NCI-H460 (cell line): ENCODE measurements at regions not wholly inside any gene's neighbourhood (a gene's known extent, or its start where the extent isn't known, plus 50 kb on each side); places are given as distances from the start of the nearest gene placed in this dataset.

Source experiments
- DNase-seq: peaks from one replicate; pipeline ENCODE4 v3.0.0-alpha.2; 2016; ENCODE audit warnings: low read depth; ENCODE audit errors: extremely low read depth

DNA sequence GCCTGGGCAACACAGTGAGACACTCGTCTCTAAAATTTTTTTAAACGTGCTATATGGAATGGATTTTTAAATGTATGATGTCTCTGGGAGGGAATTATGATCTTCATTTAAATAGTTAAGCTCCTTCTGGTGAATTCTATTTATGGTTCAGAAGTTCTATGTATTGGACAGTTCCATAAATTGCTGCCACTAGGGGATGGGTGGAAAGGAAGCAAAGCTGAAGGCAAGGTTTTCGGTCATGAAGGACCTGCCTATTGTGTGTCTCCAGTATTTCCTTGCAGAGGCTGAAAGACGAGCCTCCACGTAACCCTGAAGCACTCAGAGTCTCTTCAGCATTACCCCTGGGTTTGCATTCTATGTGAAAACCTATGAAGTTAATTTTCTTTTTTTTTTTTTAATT, 451.5 kb upstream of the FAT1 start:
- DNase-seq, result no peak

- no peak for DNase-seq
These were observed 452.7 kb upstream of the FAT1 start for GRCh38 chr4:187176261-187176910.

GRCh38 chr4:187178084-187178483, 454.4 kb upstream of the FAT1 start:
- DNase-seq, result no peak

- DNase-seq, result no peak
These were observed 454.9 kb upstream of the FAT1 start for GRCh38 chr4:187178587-187178986.

DNA sequence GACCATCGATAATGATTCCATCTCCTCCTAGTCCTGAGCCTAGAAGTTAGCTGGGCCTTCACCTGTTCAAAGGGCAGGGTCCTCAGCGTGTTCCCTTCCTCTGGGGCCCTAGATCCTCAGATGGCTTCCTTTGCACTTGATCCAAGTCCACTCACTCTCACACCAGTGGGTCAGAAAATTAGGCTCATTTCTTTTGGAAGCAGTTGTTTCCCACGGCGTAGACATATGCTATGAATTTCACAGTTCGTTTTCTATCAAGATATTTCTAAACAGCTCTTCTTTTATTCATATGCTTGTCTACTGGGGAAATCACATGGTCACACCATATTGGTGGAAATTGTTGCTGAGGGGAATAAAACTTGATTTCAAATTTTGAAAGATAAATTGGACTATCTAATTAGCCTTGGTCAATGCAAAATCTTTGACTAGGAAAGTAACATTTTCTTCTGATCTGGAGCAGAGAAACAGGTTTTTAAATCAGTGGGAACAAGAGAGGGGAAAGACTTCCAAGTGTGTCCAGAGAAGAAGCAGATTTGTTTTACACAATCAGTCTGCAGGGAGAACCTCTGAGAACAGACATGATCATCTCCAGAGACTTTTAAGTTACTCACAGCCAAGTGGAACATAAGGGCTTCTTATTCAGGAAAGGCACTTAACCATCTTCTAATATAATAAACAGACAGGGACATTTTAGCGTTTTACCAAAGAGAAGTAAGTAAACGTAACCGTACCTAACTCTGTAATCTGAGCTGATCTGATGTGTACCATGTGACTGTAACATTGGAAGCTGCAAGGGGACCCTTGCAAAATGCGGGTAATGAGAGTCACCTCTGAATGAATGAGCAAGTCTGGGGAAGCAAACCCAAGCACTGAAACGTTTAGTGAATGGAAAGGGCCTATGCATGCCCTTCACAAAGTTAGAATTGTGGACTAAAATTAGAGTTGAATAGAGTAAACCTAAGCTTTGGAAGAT, 455.7 kb upstream of the FAT1 start:
- no peak for DNase-seq

- DNase-seq, result no peak
These were observed 457.4 kb upstream of the FAT1 start for GRCh38 chr4:187181054-187181453.

DNA sequence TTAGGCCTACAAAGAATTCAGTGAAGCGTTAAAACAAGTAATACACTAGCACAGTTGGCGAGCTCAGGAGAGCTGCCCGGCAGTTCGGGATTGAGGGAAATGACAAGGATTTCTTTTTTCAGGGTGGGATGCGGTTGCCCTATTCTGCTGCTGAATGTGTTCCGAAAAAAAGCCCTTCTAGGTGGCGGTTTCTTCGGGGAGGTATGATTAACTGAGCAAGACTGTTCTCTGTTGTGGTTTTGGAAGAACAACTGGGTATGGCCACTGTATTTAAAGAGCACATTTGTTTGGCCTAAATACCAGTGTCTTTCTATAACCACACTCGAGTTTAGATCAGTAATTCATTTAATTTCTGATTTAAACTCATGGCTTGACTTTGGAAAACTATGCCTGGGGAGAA, 459.7 kb upstream of the FAT1 start:
- no peak for DNase-seq

DNA sequence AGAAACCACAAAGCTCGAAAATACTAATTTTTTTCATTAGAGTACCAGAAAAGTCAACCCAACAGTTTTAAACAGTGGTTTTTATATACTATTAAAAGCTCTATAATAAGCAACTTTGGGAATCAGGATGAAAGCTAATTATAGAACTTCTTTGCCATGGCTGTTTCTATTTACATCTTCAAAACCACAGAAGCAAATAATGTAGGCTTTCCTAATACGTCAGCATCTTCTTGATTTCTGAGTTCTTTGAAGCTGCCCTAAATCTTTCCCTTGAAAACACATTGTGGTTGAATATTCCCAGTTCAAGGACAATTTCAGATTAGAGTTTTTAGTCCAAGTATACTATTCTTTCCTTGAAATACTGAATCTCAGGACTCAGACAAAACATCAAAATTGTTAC, 460.2 kb upstream of the FAT1 start:
- DNase-seq, result no peak

- DNase-seq, result no peak
These were observed 460.9 kb upstream of the FAT1 start for GRCh38 chr4:187184508-187184907.

- no peak for DNase-seq
These were observed 464.5 kb upstream of the FAT1 start for GRCh38 chr4:187188118-187188517.

GRCh38 chr4:187188741-187189140, 465.1 kb upstream of the FAT1 start:
- no peak for DNase-seq

DNA sequence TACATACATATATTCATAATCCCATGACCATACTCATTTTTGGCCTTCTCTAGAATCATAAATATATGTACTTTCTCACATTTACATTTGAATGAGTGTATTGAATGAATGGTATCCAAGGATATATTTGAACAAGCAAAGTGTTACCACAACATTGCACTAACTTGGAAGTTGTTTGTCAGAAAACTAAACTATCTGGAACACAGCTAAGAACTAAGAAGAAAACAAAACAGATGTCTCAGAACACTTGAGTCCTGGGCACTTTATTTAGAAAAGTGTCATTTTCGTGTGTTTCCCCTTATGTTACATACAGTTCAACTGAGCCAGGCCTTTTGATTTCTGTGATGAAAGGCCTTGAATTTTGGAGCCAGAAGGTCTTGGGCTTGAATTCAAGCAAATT, 466.7 kb upstream of the FAT1 start:
- no peak for DNase-seq

DNA sequence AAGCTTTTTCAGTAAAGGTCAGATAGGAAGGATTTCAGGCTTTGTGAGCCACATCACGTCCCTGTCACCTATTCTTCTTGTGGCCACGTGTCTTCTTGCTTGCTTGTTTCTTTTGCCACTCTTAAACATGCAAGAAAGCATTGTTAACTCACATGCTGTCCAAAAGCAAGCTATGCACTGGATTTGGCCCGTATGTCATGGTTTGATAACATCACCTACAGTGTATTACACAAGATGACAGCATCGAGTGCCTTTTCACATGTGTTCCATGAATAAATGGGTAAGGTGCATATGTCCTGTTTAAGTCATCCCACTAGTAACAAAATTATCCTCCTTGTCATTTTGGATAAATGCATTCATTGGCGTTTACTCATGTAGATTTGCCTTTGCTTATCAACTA, 468.0 kb upstream of the FAT1 start:
- no peak for DNase-seq

DNA sequence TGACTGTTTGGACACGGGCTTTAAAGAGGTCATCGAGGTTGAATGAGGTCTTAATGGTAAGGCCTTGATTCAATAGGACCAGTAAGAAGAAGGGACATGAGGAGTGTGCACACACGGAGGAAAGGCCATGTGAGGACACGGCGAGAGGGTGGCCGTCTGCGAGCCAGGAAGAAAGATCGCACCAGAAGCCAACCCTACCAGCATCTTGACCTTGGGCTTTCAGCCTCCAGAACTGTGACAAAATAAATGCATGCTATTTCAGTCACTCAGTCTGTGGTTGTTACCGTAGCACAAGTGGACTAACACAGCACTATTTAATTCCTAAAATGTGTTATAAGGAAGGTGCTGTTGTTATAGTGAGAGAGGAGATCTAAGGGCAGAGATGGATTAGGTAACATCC, 468.6 kb upstream of the FAT1 start:
- no peak for DNase-seq

DNA sequence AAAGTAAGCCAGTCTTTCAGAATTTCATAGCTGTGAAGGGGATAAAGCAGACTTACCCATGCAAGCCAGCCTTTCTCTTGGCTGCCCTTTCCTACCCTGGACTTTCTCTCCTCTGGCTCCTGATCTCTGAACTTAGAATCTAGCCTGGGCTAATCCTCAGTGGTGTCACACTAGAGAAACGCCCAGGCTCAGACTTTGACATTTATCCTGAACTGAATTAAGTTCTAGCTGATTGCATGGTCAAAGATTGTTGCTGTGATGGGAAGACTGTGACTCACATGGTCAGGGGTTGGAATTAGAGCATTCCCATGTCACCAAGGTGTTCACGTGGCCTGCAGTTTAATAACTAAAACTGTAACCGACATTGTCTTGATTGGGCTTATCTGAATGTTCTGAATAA, 469.5 kb upstream of the FAT1 start:
- no peak for DNase-seq

GRCh38 chr4:187204389-187204918, 480.8 kb upstream of the FAT1 start:
- no peak for DNase-seq

GRCh38 chr4:187207931-187208330, 484.3 kb upstream of the FAT1 start:
- DNase-seq, result no peak

- DNase-seq, result no peak
These were observed 485.0 kb upstream of the FAT1 start for GRCh38 chr4:187208651-187209050.

GRCh38 chr4:187209921-187210613, 486.4 kb upstream of the FAT1 start:
- DNase-seq, result no peak

- no peak for DNase-seq
These were observed 488.9 kb upstream of the FAT1 start for GRCh38 chr4:187212446-187213080.

GRCh38 chr4:187215438-187215837, 491.8 kb upstream of the FAT1 start:
- DNase-seq, result no peak
